Glutamatergic neuron (in vitro differentiated cells): ENCODE measurements at regions not wholly inside any gene's neighbourhood (a gene's known extent, or its start where the extent isn't known, plus 50 kb on each side); places are given as distances from the start of the nearest gene placed in this dataset.

Experiments
- DNase-seq: peaks from one replicate; pipeline ENCODE4 v3.0.0; 2022
- H3K27ac Mint-ChIP-seq: one replicate; pipeline ENCODE4 v1.8.0; 2020; ENCODE audit warnings: mild to moderate bottlenecking, mixed read lengths, inconsistent platforms; ENCODE audit not compliant: unreplicated experiment
- H3K27me3 Mint-ChIP-seq: one replicate; pipeline ENCODE4 v1.8.0; 2020; ENCODE audit warnings: mild to moderate bottlenecking, moderate library complexity, mixed read lengths, inconsistent platforms; ENCODE audit not compliant: unreplicated experiment
- H3K36me3 Mint-ChIP-seq: one replicate; pipeline ENCODE4 v1.8.0; 2020; ENCODE audit warnings: mild to moderate bottlenecking, mixed read lengths, inconsistent platforms; ENCODE audit not compliant: unreplicated experiment
- H3K4me1 Mint-ChIP-seq: one replicate; pipeline ENCODE4 v1.8.0; 2020; ENCODE audit warnings: mild to moderate bottlenecking, low read depth, mixed read lengths, inconsistent platforms; ENCODE audit not compliant: unreplicated experiment
- H3K4me3 Mint-ChIP-seq: one replicate; pipeline ENCODE4 v1.8.0; 2020; ENCODE audit warnings: mild to moderate bottlenecking, mixed read lengths, inconsistent platforms; ENCODE audit not compliant: unreplicated experiment
- H3K9me3 Mint-ChIP-seq: one replicate; pipeline ENCODE4 v1.8.0; 2020; ENCODE audit warnings: mild to moderate bottlenecking, moderate library complexity, mixed read lengths, inconsistent platforms; ENCODE audit not compliant: unreplicated experiment
- CTCF ChIP-seq: fragments of 200-600 bp; sonication (generic); IDR thresholded peaks from one replicate; pipeline ENCODE4 v1.5.0; 2021; ENCODE audit not compliant: partially characterized antibody, unreplicated experiment

- DNase-seq = no peak
- Mint-ChIP-seq H3K27me3 (peaks cover 6% of the 10 kb centered on the region), H3K9me3 (peaks cover 2% of the 10 kb centered on the region), H3K4me1 (peaks cover 9% of the 10 kb centered on the region), H3K36me3 (peaks cover 4% of the 10 kb centered on the region), H3K4me3 (no peak overlapping the region), H3K27ac (no peak overlapping the region)
- no peak for TF ChIP-seq CTCF
Measured at GRCh38 chr9:91032121-91032531, 230.5 kb downstream of the SYK start.

- no peak for DNase-seq
- H3K4me3 Mint-ChIP-seq = no peak overlapping the region
- no peak for TF ChIP-seq CTCF
Measured at GRCh38 chr9:91033270-91033669, 231.7 kb downstream of the SYK start.

GRCh38 chr9:91033797-91034196 lies 232.2 kb downstream of the SYK start:
- no peak for DNase-seq
- no peak overlapping the region for H3K4me3 Mint-ChIP-seq

More at GRCh38 chr9:91033270-91033669, 231.7 kb downstream of the SYK start:
- peaks cover 6% of the 10 kb centered on the region for H3K27me3 Mint-ChIP-seq
- no peak overlapping the region for H3K27ac Mint-ChIP-seq
- H3K9me3 Mint-ChIP-seq = peaks cover 2% of the 10 kb centered on the region
- peaks cover 16% of the 10 kb centered on the region for H3K4me1 Mint-ChIP-seq
- peaks cover 4% of the 10 kb centered on the region for H3K36me3 Mint-ChIP-seq

GRCh38 chr9:91034521-91034920 lies 232.9 kb downstream of the SYK start:
- Mint-ChIP-seq H3K36me3 (no peaks in the 10 kb centered on the region), H3K9me3 (peaks cover 2% of the 10 kb centered on the region), H3K4me1 (peaks cover 20% of the 10 kb centered on the region), H3K27me3 (peaks cover 5% of the 10 kb centered on the region), H3K27ac (no peak overlapping the region), H3K4me3 (no peak overlapping the region)
- no peak for TF ChIP-seq CTCF
- no peak for DNase-seq

More at GRCh38 chr9:91033797-91034196, 232.2 kb downstream of the SYK start:
- H3K9me3 Mint-ChIP-seq = peaks cover 2% of the 10 kb centered on the region
- H3K27me3 Mint-ChIP-seq = peaks cover 4% of the 10 kb centered on the region
- peaks cover 20% of the 10 kb centered on the region for H3K4me1 Mint-ChIP-seq
- H3K36me3 Mint-ChIP-seq = peaks cover 2% of the 10 kb centered on the region
- no peak overlapping the region for H3K27ac Mint-ChIP-seq
- peak; percentile 32 for TF ChIP-seq CTCF

- H3K4me3 Mint-ChIP-seq = no peak overlapping the region
- DNase-seq = no peak
- H3K27ac Mint-ChIP-seq = no peak overlapping the region
- no peaks in the 10 kb centered on the region for H3K36me3 Mint-ChIP-seq
- peaks cover 5% of the 10 kb centered on the region for H3K27me3 Mint-ChIP-seq
- peaks cover 2% of the 10 kb centered on the region for H3K9me3 Mint-ChIP-seq
- peaks cover 20% of the 10 kb centered on the region for H3K4me1 Mint-ChIP-seq
- TF ChIP-seq CTCF = no peak
Measured at GRCh38 chr9:91034976-91035824, 233.6 kb downstream of the SYK start.
